Hematopoietic multipotent progenitor cell treated with erythropoietin and hydrocortisone succinate and interleukin-3 and kit ligand, for 4 days (in vitro differentiated cells): ENCODE measurements at regions not wholly inside any gene's neighbourhood (a gene's known extent, or its start where the extent isn't known, plus 50 kb on each side); places are given as distances from the start of the nearest gene placed in this dataset.
A peak's percentile ranks its signal among the peaks of the same experiment; 100 is the strongest.

ENCODE experiments used
- DNase-seq: peaks from one replicate; pipeline ENCODE4 v3.0.0-alpha.2; 2015

- no peak for DNase-seq
These were observed 119.9 kb upstream of the MAFB start for GRCh38 chr20:40808936-40809335.

- no peak for DNase-seq
These were observed 120.3 kb upstream of the MAFB start for GRCh38 chr20:40809361-40809760.

- DNase-seq = no peak
These were observed 121.4 kb upstream of the MAFB start for GRCh38 chr20:40810332-40811000.

- DNase-seq = no peak
These were observed 122.0 kb upstream of the MAFB start for GRCh38 chr20:40811004-40811403.

GRCh38 chr20:40811660-40812414 lies 122.8 kb upstream of the MAFB start:
- no peak for DNase-seq

GRCh38 chr20:40812415-40812925 lies 123.4 kb upstream of the MAFB start:
- no peak for DNase-seq

GRCh38 chr20:40813029-40813431 lies 124.0 kb upstream of the MAFB start:
- DNase-seq = no peak

- no peak for DNase-seq
These were observed 124.9 kb upstream of the MAFB start for GRCh38 chr20:40813708-40814630.

GRCh38 chr20:40814631-40814960 lies 125.6 kb upstream of the MAFB start:
- no peak for DNase-seq

- no peak for DNase-seq
These were observed 126.4 kb upstream of the MAFB start for GRCh38 chr20:40815156-40816038.

- DNase-seq = no peak
These were observed 127.0 kb upstream of the MAFB start for GRCh38 chr20:40816039-40816352.

- DNase-seq = no peak
These were observed 132.4 kb upstream of the MAFB start for GRCh38 chr20:40821429-40821828.

- DNase-seq = no peak
These were observed 137.7 kb upstream of the MAFB start for GRCh38 chr20:40826699-40827098.

GRCh38 chr20:40835321-40835720 lies 146.3 kb upstream of the MAFB start:
- no peak for DNase-seq

- DNase-seq = no peak
These were observed 149.5 kb upstream of the MAFB start for GRCh38 chr20:40838509-40838908.

GRCh38 chr20:40843251-40843650 lies 154.2 kb upstream of the MAFB start:
- no peak for DNase-seq

GRCh38 chr20:40844332-40844731 lies 155.3 kb upstream of the MAFB start:
- DNase-seq = peak; percentile 2

GRCh38 chr20:40848096-40848495 lies 159.1 kb upstream of the MAFB start:
- DNase-seq = no peak

- no peak for DNase-seq
These were observed 159.5 kb upstream of the MAFB start for GRCh38 chr20:40848526-40848925.

GRCh38 chr20:40849456-40849855 lies 160.4 kb upstream of the MAFB start:
- no peak for DNase-seq

- DNase-seq = no peak
These were observed 162.0 kb upstream of the MAFB start for GRCh38 chr20:40851051-40851450.

- no peak for DNase-seq
These were observed 166.2 kb upstream of the MAFB start for GRCh38 chr20:40855269-40855668.

GRCh38 chr20:40856653-40857052 lies 167.6 kb upstream of the MAFB start:
- no peak for DNase-seq
